Upper lobe of right lung (tissue), 1 donor: ENCODE measurements at regions not wholly inside any gene's neighbourhood (a gene's known extent, or its start where the extent isn't known, plus 50 kb on each side); places are given as distances from the start of the nearest gene placed in this dataset.

Source experiments
- ATAC-seq: fragments of 200-7000 bp; cut with Tn5 transposase; one replicate; pipeline ENCODE4 v1.9.1; 2020; ENCODE audit warnings: mild to moderate bottlenecking, moderate library complexity
- DNase-seq: peaks from one replicate; pipeline ENCODE4 v3.0.0-alpha.2; 2020
- H3K27ac ChIP-seq: fragments of 200-600 bp; one replicate; pipeline ENCODE4 v1.8.0; 2022
- H3K27me3 ChIP-seq: fragments of 200-600 bp; one replicate; pipeline ENCODE4 v1.8.0; 2022; ENCODE audit warnings: mild to moderate bottlenecking
- H3K36me3 ChIP-seq: fragments of 200-600 bp; one replicate; pipeline ENCODE4 v1.8.0; 2022
- H3K4me1 ChIP-seq: fragments of 200-600 bp; one replicate; pipeline ENCODE4 v1.8.0; 2022
- H3K4me3 ChIP-seq: fragments of 200-600 bp; one replicate; pipeline ENCODE4 v1.8.0; 2022; ENCODE audit warnings: mild to moderate bottlenecking
- H3K9me3 ChIP-seq: fragments of 200-600 bp; one replicate; pipeline ENCODE4 v1.8.0; 2022
- CTCF ChIP-seq: fragments of 200-600 bp; IDR thresholded peaks from one replicate; pipeline ENCODE4 v1.8.0; 2022; ENCODE audit warnings: antibody characterized with exemption
- intact Hi-C: fragments of 100-400 bp; cut with DNase I; formaldehyde crosslinking; loops from one replicate; pipeline ENCODE4 v1.11.0; 2022
- donor health status: DM: no; HTN: yes; CAD: no; lungs with severe emphysema.

GRCh38 chr16:86066811-86067210 lies 167.8 kb downstream of the IRF8 start:
- intact Hi-C loops: no loop called here
- ATAC-seq (no peak), DNase-seq (no peak)
- H3K27ac ChIP-seq: no peak overlapping the region
- peaks cover 6% of the 10 kb centered on the region for H3K27me3 ChIP-seq
- no peaks in the 10 kb centered on the region for H3K36me3 ChIP-seq
- no peaks in the 10 kb centered on the region for H3K9me3 ChIP-seq
- no peak overlapping the region for H3K4me3 ChIP-seq
- peaks cover under 1% of the 10 kb centered on the region for H3K4me1 ChIP-seq
- TF ChIP-seq CTCF: no peak

- no peak for DNase-seq
- H3K27me3 ChIP-seq: peaks cover 6% of the 10 kb centered on the region
- no peak for ATAC-seq
- H3K4me1 ChIP-seq: no peaks in the 10 kb centered on the region
- TF ChIP-seq CTCF: no peak
- H3K27ac ChIP-seq: no peak overlapping the region
- H3K9me3 ChIP-seq: no peaks in the 10 kb centered on the region
- intact Hi-C loops: no loop called here
- H3K4me3 ChIP-seq: no peak overlapping the region
- no peaks in the 10 kb centered on the region for H3K36me3 ChIP-seq
These were observed 168.6 kb downstream of the IRF8 start for GRCh38 chr16:86067516-86067915.

GRCh38 chr16:86067936-86068335 lies 169.0 kb downstream of the IRF8 start:
- H3K27ac ChIP-seq: no peak overlapping the region
- ATAC-seq (no peak), DNase-seq (no peak)
- intact Hi-C loops: no loop called here
- peaks cover 6% of the 10 kb centered on the region for H3K27me3 ChIP-seq
- H3K9me3 ChIP-seq: no peaks in the 10 kb centered on the region
- H3K4me1 ChIP-seq: no peaks in the 10 kb centered on the region
- no peaks in the 10 kb centered on the region for H3K36me3 ChIP-seq
- H3K4me3 ChIP-seq: no peak overlapping the region
- no peak for TF ChIP-seq CTCF

GRCh38 chr16:86068722-86069121 lies 169.8 kb downstream of the IRF8 start:
- no peak for TF ChIP-seq CTCF
- no peaks in the 10 kb centered on the region for H3K9me3 ChIP-seq
- intact Hi-C loops: no loop called here
- DNase-seq (no peak), ATAC-seq (no peak)
- H3K4me1 ChIP-seq: no peaks in the 10 kb centered on the region
- no peak overlapping the region for H3K4me3 ChIP-seq
- H3K36me3 ChIP-seq: no peaks in the 10 kb centered on the region
- H3K27ac ChIP-seq: no peak overlapping the region
- peaks cover 8% of the 10 kb centered on the region for H3K27me3 ChIP-seq

- peaks cover 11% of the 10 kb centered on the region for H3K27me3 ChIP-seq
- H3K27ac ChIP-seq: no peak overlapping the region
- DNase-seq (no peak), ATAC-seq (no peak)
- no peak for TF ChIP-seq CTCF
- intact Hi-C loops: loop anchor here (5.0 kb wide), 1 partner anchor 447 kb away; no protein-coding TSS in a partner anchor
- H3K4me1 ChIP-seq: no peaks in the 10 kb centered on the region
- H3K4me3 ChIP-seq: no peak overlapping the region
- H3K9me3 ChIP-seq: no peaks in the 10 kb centered on the region
- H3K36me3 ChIP-seq: no peaks in the 10 kb centered on the region
These were observed 170.9 kb downstream of the IRF8 start for GRCh38 chr16:86069736-86070298.

- intact Hi-C loops: loop anchor here (5.0 kb wide), 1 partner anchor 447 kb away; no protein-coding TSS in a partner anchor
- Histone ChIP-seq H3K27ac (no peak overlapping the region), H3K27me3 (peaks cover 11% of the 10 kb centered on the region)
These were observed 171.5 kb downstream of the IRF8 start for GRCh38 chr16:86070484-86070883.

More at GRCh38 chr16:86070484-86070883, 171.5 kb downstream of the IRF8 start:
- TF ChIP-seq CTCF: no peak
- ATAC-seq (no peak), DNase-seq (no peak)
- H3K36me3 ChIP-seq: no peaks in the 10 kb centered on the region
- H3K4me1 ChIP-seq: peaks cover under 1% of the 10 kb centered on the region
- H3K4me3 ChIP-seq: no peak overlapping the region
- no peaks in the 10 kb centered on the region for H3K9me3 ChIP-seq
